HCT116 (cell line): ENCODE measurements at regions not wholly inside any gene's neighbourhood (a gene's known extent, or its start where the extent isn't known, plus 50 kb on each side); places are given as distances from the start of the nearest gene placed in this dataset.

ENCODE experiments used
- ATAC-seq: fragments of 200-7000 bp; cut with Tn5 transposase; 2 replicates; pipeline ENCODE4 v1.9.1; 2020; ENCODE audit warnings: mild to moderate bottlenecking, moderate library complexity
- BruUV-seq: library from RNA; stranded (reverse); fragments of 400-500 nt; replicated peaks from 2 replicates; lab custom pipeline; 2021; lab: Mats Ljungman, UMichigan
- CTCF ChIA-PET: fragments of 300-600 bp; sonication (Branson Sonifier 250); formaldehyde crosslinking; loops from one replicate; lab custom pipeline; 2021; ENCODE audit warnings: antibody characterized with exemption; lab: Charles Lee
- POLR2A ChIA-PET: fragments of 300-600, 350-600 bp; sonication (Branson Sonifier 250); formaldehyde crosslinking; loops from one replicate; lab custom pipeline; 2021; ENCODE audit warnings: antibody characterized with exemption; lab: Charles Lee
- RAD21 ChIA-PET, 2 experiments: fragments of 300-600 bp; sonication (Branson Sonifier 250); formaldehyde crosslinking; loops; one replicate each; lab custom pipeline; 2023; ENCODE audit warnings: low total read pairs in 2 of 2; ENCODE audit not compliant: uncharacterized antibody in 2 of 2, unreplicated experiment in 2 of 2, low non-redundant PET in 1 of 2; lab: Charles Lee
- DNase-seq: peaks from one replicate; pipeline ENCODE4 v3.0.0-alpha.2; 2010; ENCODE audit warnings: low read depth, low spot score
- H2AFZ ChIP-seq: fragments of 200-600 bp; shearing (Covaris generic), sonication (generic); 2 replicates; pipeline ENCODE4 v1.6.1; 2017; ENCODE audit warnings: low read depth, mixed run types, mixed read lengths, antibody characterized with exemption, low read length; ENCODE audit not compliant: poor library complexity, severe bottlenecking
- H3K27ac ChIP-seq: 2 replicates; pipeline ENCODE4 v1.5.1; 2012; ENCODE audit warnings: low read depth, low read length
- H3K27me3 ChIP-seq: fragments of 200-600 bp; sonication (generic); 2 replicates; pipeline ENCODE4 v1.6.1; 2016; ENCODE audit warnings: mixed run types, low read length, mixed read lengths; ENCODE audit not compliant: insufficient read depth
- H3K36me3 ChIP-seq, 2 experiments: fragments of 200-500 bp in 1 of 2; fragments of 200-600 bp in 1 of 2; sonication (Bioruptor generic) in 1 of 2; sonication (generic) in 1 of 2; 2 replicates each; pipeline versions ENCODE4 v1.5.1 to v1.6.1; 2014 to 2016; ENCODE audit warnings: low read length in 2 of 2, inconsistent platforms in 1 of 2, mixed read lengths in 1 of 2, mixed run types in 1 of 2; ENCODE audit not compliant: insufficient read depth in 2 of 2, control insufficient read depth in 1 of 2
- H3K4me1 ChIP-seq, 2 experiments: fragments of 200-600 bp in 1 of 2; sonication (generic) in 1 of 2; 2 replicates each; pipeline versions ENCODE4 v1.5.1 to v1.6.1; 2012 to 2017; ENCODE audit warnings: low read length in 2 of 2, inconsistent platforms in 1 of 2, mild to moderate bottlenecking in 1 of 2, mixed read lengths in 1 of 2, mixed run types in 1 of 2, moderate library complexity in 1 of 2; ENCODE audit not compliant: insufficient read depth in 2 of 2, control insufficient read depth in 1 of 2
- H3K4me2 ChIP-seq: fragments of 200-600 bp; sonication (generic); 2 replicates; pipeline ENCODE4 v1.6.1; 2017; ENCODE audit warnings: mixed run types, low read length, mixed read lengths
- H3K4me3 ChIP-seq, 2 experiments: fragments of 200-600 bp in 1 of 2; sonication (generic) in 1 of 2; replicated peaks in 1 of 2; 2 replicates each; pipeline ENCODE4 v1.5.1; 2011 to 2016; ENCODE audit warnings: low read length in 2 of 2, control low read depth in 1 of 2, low read depth in 1 of 2, mild to moderate bottlenecking in 1 of 2, mixed read lengths in 1 of 2, mixed run types in 1 of 2
- H3K79me2 ChIP-seq: fragments of 200-600 bp; sonication (generic); 2 replicates; pipeline ENCODE4 v1.6.1; 2017; ENCODE audit warnings: mild to moderate bottlenecking, mixed run types, low read length, moderate library complexity, mixed read lengths; ENCODE audit not compliant: insufficient read depth
- H3K9ac ChIP-seq: fragments of 200-600 bp; sonication (generic); 2 replicates; pipeline ENCODE4 v1.6.1; 2016; ENCODE audit warnings: low read length, mixed read lengths
- H3K9me2 ChIP-seq: fragments of 200-600 bp; sonication (generic), shearing (Covaris generic); 2 replicates; pipeline ENCODE4 v1.6.1; 2017; ENCODE audit warnings: mixed run types, mild to moderate bottlenecking, moderate library complexity; ENCODE audit not compliant: insufficient read depth
- H3K9me3 ChIP-seq, 2 experiments: fragments of 200-500 bp in 1 of 2; fragments of 200-600 bp in 1 of 2; sonication (Bioruptor generic) in 1 of 2; sonication (generic) in 1 of 2; 2 replicates each; pipeline ENCODE4 v1.6.1; 2014 to 2017; ENCODE audit warnings: low read length in 2 of 2, mixed read lengths in 2 of 2, inconsistent platforms in 1 of 2, low read depth in 1 of 2, mild to moderate bottlenecking in 1 of 2, mixed run types in 1 of 2, moderate library complexity in 1 of 2; ENCODE audit not compliant: control insufficient read depth in 1 of 2, insufficient read depth in 1 of 2
- H4K20me1 ChIP-seq: fragments of 200-600 bp; sonication (generic), shearing (Covaris generic); 2 replicates; pipeline ENCODE4 v1.6.1; 2017; ENCODE audit warnings: mixed run types, mild to moderate bottlenecking, moderate library complexity; ENCODE audit not compliant: insufficient read depth
- CBX3 ChIP-seq: IDR thresholded peaks from 2 replicates; pipeline ENCODE4 v1.6.1; 2012; ENCODE audit warnings: low read depth
- EZH2 ChIP-seq: fragments of 200-600 bp; sonication (generic); IDR thresholded peaks from 2 replicates; pipeline ENCODE4 v1.6.1; 2017; ENCODE audit warnings: antibody characterized with exemption, mixed run types
- POLR2AphosphoS5 ChIP-seq: IDR thresholded peaks from 2 replicates; pipeline ENCODE4 v1.6.1; 2011; ENCODE audit warnings: mild to moderate bottlenecking, low read depth, low read length, moderate library complexity
- RAD21 ChIP-seq: IDR thresholded peaks from 2 replicates; pipeline ENCODE4 v1.6.1; 2012; ENCODE audit warnings: low read depth, mild to moderate bottlenecking
- SP1 ChIP-seq: IDR thresholded peaks from 2 replicates; pipeline ENCODE4 v1.6.1; 2012; ENCODE audit warnings: low read depth
- ZFX ChIP-seq: fragments of 450-650 bp; IDR thresholded peaks from 2 replicates; pipeline ENCODE4 v1.6.1; 2017
- intact Hi-C: fragments of 100-400 bp; cut with micrococcal nuclease; formaldehyde crosslinking; loops from 2 replicates; pipeline ENCODE4 v1.10.0; 2022
- TF ChIP-seq, protein P1 (sequence below): IDR thresholded peaks from 2 replicates; pipeline ENCODE4 v1.6.1; 2012
- TF ChIP-seq, protein P2 (sequence below): IDR thresholded peaks from 2 replicates; pipeline ENCODE4 v1.6.1; 2011; ENCODE audit warnings: mild to moderate bottlenecking, low read length, moderate library complexity; ENCODE audit not compliant: insufficient replicate concordance; ENCODE audit errors: extremely low read depth
- TF ChIP-seq, protein P3 (sequence below), 3 experiments: fragments of 200-600 bp in 1 of 3; sonication (generic) in 1 of 3; IDR thresholded peaks in 2 of 3; conservative IDR thresholded peaks in 1 of 3; 2 replicates each; pipeline ENCODE4 v1.5.1; 2012 to 2017; ENCODE audit warnings: low read depth in 2 of 3, low read length in 2 of 3, antibody characterized with exemption in 1 of 3, borderline replicate concordance in 1 of 3, control low read depth in 1 of 3, mild to moderate bottlenecking in 1 of 3, mixed read lengths in 1 of 3, mixed run types in 1 of 3, moderate library complexity in 1 of 3; ENCODE audit not compliant: insufficient read depth in 1 of 3
- TF ChIP-seq, protein P4 (sequence below): IDR thresholded peaks from 2 replicates; pipeline ENCODE4 v1.6.1; 2012; ENCODE audit warnings: low read depth

DNA sequence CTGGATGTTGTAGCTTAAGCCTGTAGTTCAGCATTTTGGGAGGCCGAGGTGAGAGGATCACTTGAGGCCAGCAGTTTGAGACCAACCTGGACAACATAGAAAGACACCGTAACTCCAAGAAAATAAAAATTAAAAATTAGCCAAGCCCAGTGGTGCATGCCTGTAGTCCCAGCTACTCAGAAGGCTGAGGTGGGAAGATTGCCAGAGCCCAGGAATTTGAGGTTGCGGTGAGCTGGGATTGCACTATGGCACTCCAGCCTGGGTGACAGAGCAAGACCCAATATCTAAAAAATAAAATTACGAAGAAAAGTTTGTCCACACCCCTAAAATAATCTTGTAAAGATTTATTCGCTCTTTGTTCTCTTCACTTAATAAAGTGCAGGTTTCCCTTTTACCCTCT, 951.0 kb downstream of the TYW1 start:
- RAD21 ChIA-PET = no interaction called here
- Histone ChIP-seq H3K36me3 (no peaks in the 10 kb centered on the region), H3K4me1 (no peaks in the 10 kb centered on the region), H3K27ac (no peak overlapping the region), H3K4me3 (no peak overlapping the region), H3K27me3 (no peaks in the 10 kb centered on the region), H4K20me1 (no peaks in the 10 kb centered on the region), H3K9me3 (peaks cover 0 to 10% of the 10 kb centered on the region in 2 experiments; a peak in 2 of 4 replicates), H3K9me2 (no peaks in the 10 kb centered on the region), H3K79me2 (no peaks in the 10 kb centered on the region), H2AFZ (no peak overlapping the region), H3K9ac (no peak overlapping the region), H3K4me2 (no peak overlapping the region)
- CTCF ChIA-PET = no interaction called here
- intact Hi-C loops = no loop called here
- no TSS peak for BruUV-seq
- POLR2A ChIA-PET = no interaction called here
- ATAC-seq (no peak), DNase-seq (no peak)
- no peak for TF ChIP-seq SP1
- no peak for TF ChIP-seq RAD21
- TF ChIP-seq, protein P1, sequence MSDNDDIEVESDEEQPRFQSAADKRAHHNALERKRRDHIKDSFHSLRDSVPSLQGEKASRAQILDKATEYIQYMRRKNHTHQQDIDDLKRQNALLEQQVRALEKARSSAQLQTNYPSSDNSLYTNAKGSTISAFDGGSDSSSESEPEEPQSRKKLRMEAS = no peak
- TF ChIP-seq, protein P2, sequence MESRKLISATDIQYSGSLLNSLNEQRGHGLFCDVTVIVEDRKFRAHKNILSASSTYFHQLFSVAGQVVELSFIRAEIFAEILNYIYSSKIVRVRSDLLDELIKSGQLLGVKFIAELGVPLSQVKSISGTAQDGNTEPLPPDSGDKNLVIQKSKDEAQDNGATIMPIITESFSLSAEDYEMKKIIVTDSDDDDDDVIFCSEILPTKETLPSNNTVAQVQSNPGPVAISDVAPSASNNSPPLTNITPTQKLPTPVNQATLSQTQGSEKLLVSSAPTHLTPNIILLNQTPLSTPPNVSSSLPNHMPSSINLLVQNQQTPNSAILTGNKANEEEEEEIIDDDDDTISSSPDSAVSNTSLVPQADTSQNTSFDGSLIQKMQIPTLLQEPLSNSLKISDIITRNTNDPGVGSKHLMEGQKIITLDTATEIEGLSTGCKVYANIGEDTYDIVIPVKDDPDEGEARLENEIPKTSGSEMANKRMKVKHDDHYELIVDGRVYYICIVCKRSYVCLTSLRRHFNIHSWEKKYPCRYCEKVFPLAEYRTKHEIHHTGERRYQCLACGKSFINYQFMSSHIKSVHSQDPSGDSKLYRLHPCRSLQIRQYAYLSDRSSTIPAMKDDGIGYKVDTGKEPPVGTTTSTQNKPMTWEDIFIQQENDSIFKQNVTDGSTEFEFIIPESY = no peak
- TF ChIP-seq EZH2 = no peak
- TF ChIP-seq ZFX = no peak
- no peak for TF ChIP-seq CBX3
- TF ChIP-seq, protein P3, sequence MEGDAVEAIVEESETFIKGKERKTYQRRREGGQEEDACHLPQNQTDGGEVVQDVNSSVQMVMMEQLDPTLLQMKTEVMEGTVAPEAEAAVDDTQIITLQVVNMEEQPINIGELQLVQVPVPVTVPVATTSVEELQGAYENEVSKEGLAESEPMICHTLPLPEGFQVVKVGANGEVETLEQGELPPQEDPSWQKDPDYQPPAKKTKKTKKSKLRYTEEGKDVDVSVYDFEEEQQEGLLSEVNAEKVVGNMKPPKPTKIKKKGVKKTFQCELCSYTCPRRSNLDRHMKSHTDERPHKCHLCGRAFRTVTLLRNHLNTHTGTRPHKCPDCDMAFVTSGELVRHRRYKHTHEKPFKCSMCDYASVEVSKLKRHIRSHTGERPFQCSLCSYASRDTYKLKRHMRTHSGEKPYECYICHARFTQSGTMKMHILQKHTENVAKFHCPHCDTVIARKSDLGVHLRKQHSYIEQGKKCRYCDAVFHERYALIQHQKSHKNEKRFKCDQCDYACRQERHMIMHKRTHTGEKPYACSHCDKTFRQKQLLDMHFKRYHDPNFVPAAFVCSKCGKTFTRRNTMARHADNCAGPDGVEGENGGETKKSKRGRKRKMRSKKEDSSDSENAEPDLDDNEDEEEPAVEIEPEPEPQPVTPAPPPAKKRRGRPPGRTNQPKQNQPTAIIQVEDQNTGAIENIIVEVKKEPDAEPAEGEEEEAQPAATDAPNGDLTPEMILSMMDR (IDR thresholded peaks at IDR 0.05 in 2 of 3, conservative IDR thresholded peaks at IDR 0.05 in 1 of 3; ENCODE audit: borderline replicate concordance in 1 of 3, insufficient read depth in 1 of 3, low read depth in 2 of 3, low read length in 2 of 3) = no peak
- no peak for TF ChIP-seq POLR2AphosphoS5
- TF ChIP-seq, protein P4, sequence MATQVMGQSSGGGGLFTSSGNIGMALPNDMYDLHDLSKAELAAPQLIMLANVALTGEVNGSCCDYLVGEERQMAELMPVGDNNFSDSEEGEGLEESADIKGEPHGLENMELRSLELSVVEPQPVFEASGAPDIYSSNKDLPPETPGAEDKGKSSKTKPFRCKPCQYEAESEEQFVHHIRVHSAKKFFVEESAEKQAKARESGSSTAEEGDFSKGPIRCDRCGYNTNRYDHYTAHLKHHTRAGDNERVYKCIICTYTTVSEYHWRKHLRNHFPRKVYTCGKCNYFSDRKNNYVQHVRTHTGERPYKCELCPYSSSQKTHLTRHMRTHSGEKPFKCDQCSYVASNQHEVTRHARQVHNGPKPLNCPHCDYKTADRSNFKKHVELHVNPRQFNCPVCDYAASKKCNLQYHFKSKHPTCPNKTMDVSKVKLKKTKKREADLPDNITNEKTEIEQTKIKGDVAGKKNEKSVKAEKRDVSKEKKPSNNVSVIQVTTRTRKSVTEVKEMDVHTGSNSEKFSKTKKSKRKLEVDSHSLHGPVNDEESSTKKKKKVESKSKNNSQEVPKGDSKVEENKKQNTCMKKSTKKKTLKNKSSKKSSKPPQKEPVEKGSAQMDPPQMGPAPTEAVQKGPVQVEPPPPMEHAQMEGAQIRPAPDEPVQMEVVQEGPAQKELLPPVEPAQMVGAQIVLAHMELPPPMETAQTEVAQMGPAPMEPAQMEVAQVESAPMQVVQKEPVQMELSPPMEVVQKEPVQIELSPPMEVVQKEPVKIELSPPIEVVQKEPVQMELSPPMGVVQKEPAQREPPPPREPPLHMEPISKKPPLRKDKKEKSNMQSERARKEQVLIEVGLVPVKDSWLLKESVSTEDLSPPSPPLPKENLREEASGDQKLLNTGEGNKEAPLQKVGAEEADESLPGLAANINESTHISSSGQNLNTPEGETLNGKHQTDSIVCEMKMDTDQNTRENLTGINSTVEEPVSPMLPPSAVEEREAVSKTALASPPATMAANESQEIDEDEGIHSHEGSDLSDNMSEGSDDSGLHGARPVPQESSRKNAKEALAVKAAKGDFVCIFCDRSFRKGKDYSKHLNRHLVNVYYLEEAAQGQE = no peak
